Right lobe of liver (tissue), 6 donors: ENCODE measurements at regions not wholly inside any gene's neighbourhood (a gene's known extent, or its start where the extent isn't known, plus 50 kb on each side); places are given as distances from the start of the nearest gene placed in this dataset.
A peak's percentile ranks its signal among the peaks of the same experiment; 100 is the strongest.

Experiments used
- ATAC-seq, 4 donors: fragments of 200-7000 bp; cut with Tn5 transposase; one replicate each; pipeline ENCODE4 v1.9.1; 2020; ENCODE audit warnings: mild to moderate bottlenecking in 4 of 4, moderate library complexity in 4 of 4
- DNase-seq, 3 donors: peaks; one replicate each; pipeline ENCODE4 v3.0.0-alpha.2; 2020
- H3K27ac ChIP-seq, 3 donors: fragments of 200-600 bp; one replicate each; pipeline ENCODE4 v1.8.0; 2022
- H3K27me3 ChIP-seq, 2 donors: fragments of 200-600 bp; one replicate each; pipeline ENCODE4 v1.8.0; 2022
- H3K36me3 ChIP-seq, 4 donors: fragments of 200-600 bp; sonication (generic) in 1 of 4; one replicate each; pipeline versions ENCODE4 v1.5.1 to v1.8.0; 2017 to 2022; ENCODE audit warnings: control low read depth in 1 of 4
- H3K4me1 ChIP-seq, 4 donors: fragments of 200-600 bp; sonication (generic) in 1 of 4; one replicate each; pipeline versions ENCODE4 v1.5.1 to v1.8.0; 2017 to 2022; ENCODE audit warnings: control low read depth in 1 of 4
- H3K4me3 ChIP-seq, 3 donors: fragments of 200-600 bp; one replicate each; pipeline ENCODE4 v1.8.0; 2022
- H3K9me3 ChIP-seq, 4 donors: fragments of 200-600 bp; sonication (generic) in 1 of 4; one replicate each; pipeline versions ENCODE4 v1.5.1 to v1.8.0; 2017 to 2022; ENCODE audit warnings: control low read depth in 1 of 4
- CTCF ChIP-seq, 4 donors: fragments of 200-600 bp in 3 of 4; fragments of 450-650 bp in 1 of 4; IDR thresholded peaks; one replicate each; pipeline versions ENCODE4 v1.5.1 to v1.8.0; 2016 to 2022; ENCODE audit warnings: antibody characterized with exemption in 4 of 4, mild to moderate bottlenecking in 2 of 4
- POLR2A ChIP-seq: fragments of 450-650 bp; IDR thresholded peaks from one replicate; pipeline ENCODE4 v1.6.1; 2017; ENCODE audit warnings: antibody characterized with exemption, mild to moderate bottlenecking
- WGBS: methylation state at CpG from one replicate; pipeline ENCODE4 v1.1.6; 2018; ENCODE audit warnings: low coverage, low lambda C conversion rate; ENCODE audit not compliant: insufficient coverage; ENCODE audit errors: missing lambda C conversion rate; 5-methylcytosine and 5-hydroxymethylcytosine counted together
- intact Hi-C, 2 donors: fragments of 100-400 bp; cut with DNase I; formaldehyde crosslinking; loops; one replicate each; pipeline versions ENCODE4 v1.11.2 to v1.14.1; 2022
- donor health status: DM: no; HTN: yes; CAD: no.
- donor health status: DM: no; HTN: no; CAD: no.
- donor health status: DM: no; HTN: no; CAD: no.
- donor health status: DM: no; HTN: yes; CAD: no.
- donor health status: DM: no; HTN: yes; CAD: no.

- intact Hi-C loops, result no loop called here
- no peaks in the 10 kb centered on the region for H3K36me3 ChIP-seq
- H3K9me3 ChIP-seq, result no peaks in the 10 kb centered on the region
- H3K4me3 ChIP-seq, result no peak overlapping the region
- DNase-seq, result no peak
- no peak for TF ChIP-seq POLR2A
- no peak for TF ChIP-seq CTCF (IDR thresholded peaks at IDR 0.05)
- no peaks in the 10 kb centered on the region for H3K27me3 ChIP-seq
- H3K27ac ChIP-seq, result no peak overlapping the region
- no peaks in the 10 kb centered on the region for H3K4me1 ChIP-seq
- peak in 1 of 4 donors; percentile 18 for ATAC-seq
Observed at GRCh38 chr6:149217466-149217888, 100.0 kb upstream of the TAB2 start.

- Histone ChIP-seq H3K4me3 (no peak overlapping the region), H3K4me1 (peaks cover 0 to 5% (median 1%) of the 10 kb centered on the region in 4 donors), H3K9me3 (no peaks in the 10 kb centered on the region), H3K36me3 (no peaks in the 10 kb centered on the region), H3K27me3 (no peaks in the 10 kb centered on the region), H3K27ac (no peak overlapping the region)
- TF ChIP-seq POLR2A (no peak), CTCF (IDR thresholded peaks at IDR 0.05) (no peak)
- ATAC-seq (no peak), DNase-seq (no peak)
- intact Hi-C loops, result no loop called here
Observed at GRCh38 chr6:149218471-149218870, 99.0 kb upstream of the TAB2 start.

- 87% methylated on average over 2 of the region's 2 CpGs for WGBS
- intact Hi-C loops, result no loop called here
- no peak for DNase-seq
Observed at GRCh38 chr6:149218915-149219314, 98.6 kb upstream of the TAB2 start.

GRCh38 chr6:149220882-149221773 is 96.4 kb upstream of the TAB2 start:
- TF ChIP-seq CTCF (IDR thresholded peaks at IDR 0.05) (no peak), POLR2A (no peak)
- H3K27ac ChIP-seq, result no peak overlapping the region
- no peaks in the 10 kb centered on the region for H3K27me3 ChIP-seq
- H3K4me3 ChIP-seq, result no peak overlapping the region
- no peak for DNase-seq
- no peaks in the 10 kb centered on the region for H3K36me3 ChIP-seq
- intact Hi-C loops, result no loop called here
- H3K4me1 ChIP-seq, result peaks cover 0 to 14% (median 5%) of the 10 kb centered on the region in 4 donors
- no peak for ATAC-seq
- 73% methylated on average over 6 of the region's 6 CpGs for WGBS
- no peaks in the 10 kb centered on the region for H3K9me3 ChIP-seq

More at GRCh38 chr6:149218915-149219314, 98.6 kb upstream of the TAB2 start:
- no peak for ATAC-seq
- no peaks in the 10 kb centered on the region for H3K27me3 ChIP-seq
- no peak overlapping the region for H3K4me3 ChIP-seq
- H3K4me1 ChIP-seq, result peaks cover 0 to 9% (median 4%) of the 10 kb centered on the region in 4 donors
- no peak overlapping the region for H3K27ac ChIP-seq
- H3K36me3 ChIP-seq, result no peaks in the 10 kb centered on the region
- no peaks in the 10 kb centered on the region for H3K9me3 ChIP-seq
- TF ChIP-seq CTCF (IDR thresholded peaks at IDR 0.05) (no peak), POLR2A (no peak)

GRCh38 chr6:149221774-149222070 is 95.8 kb upstream of the TAB2 start:
- DNase-seq (no peak), ATAC-seq (no peak)
- 93% methylated on average over 3 of the region's 4 CpGs for WGBS
- intact Hi-C loops, result no loop called here
- no peaks in the 10 kb centered on the region for H3K9me3 ChIP-seq
- H3K27ac ChIP-seq, result no peak overlapping the region
- TF ChIP-seq CTCF (IDR thresholded peaks at IDR 0.05) (no peak), POLR2A (no peak)
- peaks cover 0 to 14% (median 5%) of the 10 kb centered on the region in 4 donors for H3K4me1 ChIP-seq
- no peaks in the 10 kb centered on the region for H3K27me3 ChIP-seq
- no peak overlapping the region for H3K4me3 ChIP-seq
- H3K36me3 ChIP-seq, result no peaks in the 10 kb centered on the region
